HepG2 (cell line): ENCODE measurements at regions not wholly inside any gene's neighbourhood (a gene's known extent, or its start where the extent isn't known, plus 50 kb on each side); places are given as distances from the start of the nearest gene placed in this dataset.

Experiments used
- ATAC-seq: fragments of 200-7000 bp; cut with Tn5 transposase; 3 replicates; pipeline ENCODE4 v1.9.1; 2020; ENCODE audit warnings: mild to moderate bottlenecking, moderate library complexity
- BruUV-seq: library from RNA; stranded (reverse); fragments of 400-500 nt; replicated peaks from 2 replicates; lab custom pipeline; 2021; lab: Mats Ljungman, UMichigan
- CTCF ChIA-PET: fragments of 300-600 bp; formaldehyde crosslinking; extraction: SDS; loops from one replicate; lab custom pipeline; 2021; ENCODE audit warnings: low total read pairs, inconsistent platforms, low intra/inter-chr PET ratio; lab: Yijun Ruan, JAX
- POLR2A ChIA-PET: fragments of 350-600 bp; sonication (Branson Sonifier 250); formaldehyde crosslinking; loops from one replicate; lab custom pipeline; 2020; ENCODE audit warnings: antibody characterized with exemption, inconsistent platforms; lab: Yijun Ruan, JAX
- DNase-seq: peaks from one replicate; pipeline ENCODE4 v3.0.0-alpha.2; 2015; ENCODE audit warnings: low spot score
- FAIRE-seq: peaks from 3 replicates; lab custom pipeline; 2011; peaks lifted over from hg19 to GRCh38; lab: Jason Lieb, UNC
- H2AFZ ChIP-seq: one replicate; pipeline ENCODE4 v1.6.1; 2011; ENCODE audit warnings: low read length, inconsistent platforms
- H3K27ac ChIP-seq: fragments of 300-600 bp; 3 replicates; pipeline ENCODE4 v1.8.0; 2011; ENCODE audit warnings: mixed run types, mild to moderate bottlenecking, mixed read lengths, low read length, inconsistent platforms; ENCODE audit not compliant: insufficient read depth; ENCODE audit errors: extremely low read length
- H3K27me3 ChIP-seq, 2 experiments: fragments of 200-600 bp in 1 of 2; 2 replicates in 1 of 2; 3 replicates in 1 of 2; pipeline versions ENCODE4 v1.6.0 to v1.8.0; 2011; ENCODE audit warnings: low read length in 2 of 2, mild to moderate bottlenecking in 2 of 2, moderate library complexity in 2 of 2, inconsistent platforms in 1 of 2; ENCODE audit not compliant: insufficient read depth in 2 of 2, control insufficient read depth in 1 of 2
- H3K36me3 ChIP-seq, 2 experiments: fragments of 200-600 bp in 1 of 2; replicated peaks in 1 of 2; 2 replicates in 1 of 2; 3 replicates in 1 of 2; pipeline versions ENCODE4 v1.5.1 to v1.8.0; 2011; ENCODE audit warnings: low read length in 2 of 2, inconsistent platforms in 1 of 2; ENCODE audit not compliant: insufficient read depth in 2 of 2, control insufficient read depth in 1 of 2
- H3K4me1 ChIP-seq: 2 replicates; pipeline ENCODE4 v1.5.1; 2012; ENCODE audit warnings: low read length, inconsistent platforms; ENCODE audit not compliant: insufficient read depth
- H3K4me2 ChIP-seq: 2 replicates; pipeline ENCODE4 v1.6.0; 2011; ENCODE audit warnings: low read depth, low read length, inconsistent platforms
- H3K4me3 ChIP-seq, 3 experiments: fragments of 200-600 bp in 1 of 3; sonication (generic), shearing (Covaris generic) in 1 of 3; replicated peaks in 1 of 3; 2 replicates each; pipeline ENCODE4 v1.5.1; 2011 to 2016; ENCODE audit warnings: low read length in 3 of 3, inconsistent platforms in 2 of 3, low read depth in 2 of 3, mild to moderate bottlenecking in 2 of 3, control low read depth in 1 of 3, mixed read lengths in 1 of 3; ENCODE audit not compliant: insufficient read depth in 1 of 3
- H3K79me2 ChIP-seq: one replicate; pipeline ENCODE4 v1.6.1; 2011; ENCODE audit warnings: low read length, inconsistent platforms; ENCODE audit not compliant: insufficient read depth
- H3K9ac ChIP-seq: 2 replicates; pipeline ENCODE4 v1.6.0; 2011; ENCODE audit warnings: mild to moderate bottlenecking, low read depth, low read length, inconsistent platforms; ENCODE audit not compliant: insufficient read depth
- H3K9me3 ChIP-seq: 2 replicates; pipeline ENCODE4 v1.5.1; 2012; ENCODE audit warnings: mild to moderate bottlenecking, low read length
- H4K20me1 ChIP-seq: 2 replicates; pipeline ENCODE4 v1.6.0; 2011; ENCODE audit warnings: inconsistent platforms, mild to moderate bottlenecking, low read length, moderate library complexity; ENCODE audit not compliant: insufficient read depth
- ATF4 ChIP-seq, 2 experiments: fragments of 450-650 bp in 1 of 2; sonication (generic) in 1 of 2; formaldehyde crosslinking; IDR thresholded peaks; 2 replicates each; pipeline versions ENCODE4 v1.5.0 to v1.8.0; 2020 to 2022; ENCODE audit warnings: mild to moderate bottlenecking in 1 of 2, missing genetic modification reagents in 1 of 2
- CC2D1A ChIP-seq: sonication (generic); formaldehyde crosslinking; IDR thresholded peaks from 2 replicates; pipeline ENCODE4 v1.8.1; 2023; ENCODE audit warnings: mild to moderate bottlenecking, missing genetic modification reagents
- CHD2 ChIP-seq: IDR thresholded peaks from 2 replicates; pipeline ENCODE4 v1.6.1; 2011; ENCODE audit warnings: low read depth, low read length, improper control_type of control experiment
- DMAP1 ChIP-seq: IDR thresholded peaks from 2 replicates; pipeline ENCODE4 v1.6.1; 2016
- DR1 ChIP-seq: sonication (generic); formaldehyde crosslinking; IDR thresholded peaks from 2 replicates; pipeline ENCODE4 v1.8.0; 2021; ENCODE audit warnings: mild to moderate bottlenecking, missing genetic modification reagents, inconsistent platforms
- GRHL1 ChIP-seq: sonication (generic); formaldehyde crosslinking; conservative IDR thresholded peaks from 2 replicates; pipeline ENCODE4 v1.8.0; 2022; ENCODE audit warnings: missing genetic modification reagents
- PAX8 ChIP-seq: sonication (generic); formaldehyde crosslinking; IDR thresholded peaks from 2 replicates; pipeline ENCODE4 v1.8.0; 2022; ENCODE audit warnings: mild to moderate bottlenecking, missing genetic modification reagents, borderline replicate concordance
- ZFP91 ChIP-seq: sonication (generic); formaldehyde crosslinking; IDR thresholded peaks from 2 replicates; pipeline ENCODE4 v1.9.0; 2022; ENCODE audit warnings: missing genetic modification reagents, mild to moderate bottlenecking, borderline replicate concordance
- ZNF24 ChIP-seq: fragments of 450-650 bp; IDR thresholded peaks from 2 replicates; pipeline ENCODE4 v1.6.1; 2017; ENCODE audit warnings: antibody characterized with exemption, mild to moderate bottlenecking
- ZNF274 ChIP-seq: sonication (generic); formaldehyde crosslinking; IDR thresholded peaks from 2 replicates; pipeline ENCODE4 v1.5.1; 2020; ENCODE audit warnings: mild to moderate bottlenecking, missing genetic modification reagents
- ZNF576 ChIP-seq: sonication (generic); formaldehyde crosslinking; IDR thresholded peaks from 2 replicates; pipeline ENCODE4 v1.4.0; 2020; ENCODE audit warnings: mild to moderate bottlenecking, missing genetic modification reagents
- ZNF724P ChIP-seq: sonication (generic); formaldehyde crosslinking; IDR thresholded peaks from 2 replicates; pipeline ENCODE4 v1.8.0; 2022; ENCODE audit warnings: missing genetic modification reagents, borderline replicate concordance
- ZNF816 ChIP-seq: sonication (generic); formaldehyde crosslinking; IDR thresholded peaks from 2 replicates; pipeline ENCODE4 v1.8.0; 2022; ENCODE audit warnings: missing genetic modification reagents, mild to moderate bottlenecking, borderline replicate concordance
- ZNF850 ChIP-seq: sonication (generic); formaldehyde crosslinking; conservative IDR thresholded peaks from 2 replicates; pipeline ENCODE4 v1.9.0; 2021; ENCODE audit warnings: mild to moderate bottlenecking, missing genetic modification reagents
- WGBS: methylation state at CpG from one replicate; pipeline ENCODE4 v1.1.6; 2017; ENCODE audit warnings: low lambda C conversion rate; 5-methylcytosine and 5-hydroxymethylcytosine counted together
- in situ Hi-C: cut with HindIII; loops from 2 replicates; pipeline ENCODE4 v1.10.0; 2017; ENCODE audit warnings: low pct_unique_long_range_greater_than_20kb; ENCODE audit not compliant: extremely low pct_ligation_motif_present
- intact Hi-C: fragments of 100-400 bp; cut with micrococcal nuclease; formaldehyde crosslinking; loops from one replicate; pipeline ENCODE4 v1.10.0; 2022; ENCODE audit not compliant: unreplicated experiment
- TF ChIP-seq, protein P1 (sequence below): sonication (generic); formaldehyde crosslinking; IDR thresholded peaks from 2 replicates; pipeline ENCODE4 v1.5.0; 2020; ENCODE audit warnings: mild to moderate bottlenecking, missing genetic modification reagents

GRCh38 chr18:61608316-61608715 is 275.1 kb downstream of the CDH20 start (continued):
- TF ChIP-seq ZNF816 (CRISPR knock-in tag): no peak
- no peak for TF ChIP-seq ZNF724P (CRISPR knock-in tag)
- TF ChIP-seq, protein P1, sequence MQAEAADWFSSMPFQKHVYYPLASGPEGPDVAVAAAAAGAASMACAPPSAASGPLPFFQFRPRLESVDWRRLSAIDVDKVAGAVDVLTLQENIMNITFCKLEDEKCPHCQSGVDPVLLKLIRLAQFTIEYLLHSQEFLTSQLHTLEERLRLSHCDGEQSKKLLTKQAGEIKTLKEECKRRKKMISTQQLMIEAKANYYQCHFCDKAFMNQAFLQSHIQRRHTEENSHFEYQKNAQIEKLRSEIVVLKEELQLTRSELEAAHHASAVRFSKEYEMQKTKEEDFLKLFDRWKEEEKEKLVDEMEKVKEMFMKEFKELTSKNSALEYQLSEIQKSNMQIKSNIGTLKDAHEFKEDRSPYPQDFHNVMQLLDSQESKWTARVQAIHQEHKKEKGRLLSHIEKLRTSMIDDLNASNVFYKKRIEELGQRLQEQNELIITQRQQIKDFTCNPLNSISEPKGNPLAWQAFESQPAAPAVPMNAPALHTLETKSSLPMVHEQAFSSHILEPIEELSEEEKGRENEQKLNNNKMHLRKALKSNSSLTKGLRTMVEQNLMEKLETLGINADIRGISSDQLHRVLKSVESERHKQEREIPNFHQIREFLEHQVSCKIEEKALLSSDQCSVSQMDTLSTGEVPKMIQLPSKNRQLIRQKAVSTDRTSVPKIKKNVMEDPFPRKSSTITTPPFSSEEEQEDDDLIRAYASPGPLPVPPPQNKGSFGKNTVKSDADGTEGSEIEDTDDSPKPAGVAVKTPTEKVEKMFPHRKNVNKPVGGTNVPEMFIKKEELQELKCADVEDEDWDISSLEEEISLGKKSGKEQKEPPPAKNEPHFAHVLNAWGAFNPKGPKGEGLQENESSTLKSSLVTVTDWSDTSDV (CRISPR knock-in tag): no peak
- TF ChIP-seq ZNF24: no peak
- TF ChIP-seq DR1 (CRISPR knock-in tag): no peak
- no peak for TF ChIP-seq PAX8
- no peak for TF ChIP-seq ZNF850 (CRISPR knock-in tag)
- TF ChIP-seq ATF4 (CRISPR knock-in tag; IDR thresholded peaks at IDR 0.05): no peak

DNA sequence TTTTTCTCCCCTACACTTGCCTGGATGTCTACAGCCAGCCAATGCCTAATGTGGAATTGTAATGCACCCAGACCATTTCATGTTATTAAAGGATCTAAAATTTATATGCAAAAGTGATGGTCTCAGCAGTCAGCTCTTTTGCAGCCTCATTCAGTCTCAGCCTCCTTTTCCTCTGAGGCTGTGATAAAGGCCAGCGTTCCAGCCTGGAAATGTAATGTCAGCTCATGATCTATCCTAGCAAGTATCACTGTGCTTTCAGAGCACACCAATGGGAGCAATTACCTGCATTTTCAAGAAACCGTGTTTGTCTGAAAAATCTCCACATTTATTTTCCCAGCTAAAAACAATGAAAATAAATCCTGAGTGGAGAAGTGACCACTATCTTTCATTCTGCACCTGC is 274.6 kb downstream of the CDH20 start:
- no TSS peak for BruUV-seq
- no peak overlapping the region for H3K9ac ChIP-seq
- H2AFZ ChIP-seq: no peak overlapping the region
- H3K79me2 ChIP-seq: no peaks in the 10 kb centered on the region
- no peaks in the 10 kb centered on the region for H3K9me3 ChIP-seq
- ATAC-seq (no peak), FAIRE-seq (no peak), DNase-seq (no peak)
- no peaks in the 10 kb centered on the region for H4K20me1 ChIP-seq
- intact Hi-C loops: no loop called here
- H3K36me3 ChIP-seq: no peaks in the 10 kb centered on the region
- ChIA-PET CTCF (no interaction called here), POLR2A (no interaction called here)
- no peaks in the 10 kb centered on the region for H3K27me3 ChIP-seq
- WGBS: 8% methylated on average over 2 of the region's 2 CpGs
- in situ Hi-C loops: no loop called here
- no peaks in the 10 kb centered on the region for H3K4me1 ChIP-seq
- no peak overlapping the region for H3K4me3 ChIP-seq
- H3K27ac ChIP-seq: no peak overlapping the region
- H3K4me2 ChIP-seq: no peak overlapping the region
- TF ChIP-seq CHD2: no peak
- TF ChIP-seq ZFP91 (CRISPR knock-in tag): no peak
- no peak for TF ChIP-seq GRHL1 (CRISPR knock-in tag)
- TF ChIP-seq ZNF576: no peak
- no peak for TF ChIP-seq ZNF274 (CRISPR knock-in tag)
- no peak for TF ChIP-seq DMAP1 (CRISPR knock-in tag)
- TF ChIP-seq CC2D1A (CRISPR knock-in tag): no peak
